OCI-LY3 (cell line): ENCODE measurements at regions not wholly inside any gene's neighbourhood (a gene's known extent, or its start where the extent isn't known, plus 50 kb on each side); places are given as distances from the start of the nearest gene placed in this dataset.

ENCODE experiments used
- H2AFZ ChIP-seq: fragments of 200-600, 300-600 bp; shearing (Covaris generic); 2 replicates; pipeline ENCODE4 v1.6.0; 2014; ENCODE audit warnings: antibody characterized with exemption, low read depth, low read length
- H3K27ac ChIP-seq: fragments of 200-600, 300-600 bp; sonication (generic); 2 replicates; pipeline ENCODE4 v1.5.1; 2014; ENCODE audit warnings: mild to moderate bottlenecking, low read length, moderate library complexity, mixed read lengths
- H3K27me3 ChIP-seq: fragments of 200-600, 300-600 bp; sonication (generic); 2 replicates; pipeline ENCODE4 v1.6.1; 2014; ENCODE audit warnings: low read depth, low read length, mixed read lengths
- H3K36me3 ChIP-seq: fragments of 200-600, 300-600 bp; sonication (generic); replicated peaks from 2 replicates; pipeline ENCODE3; 2014; ENCODE audit warnings: low read depth, low read length, mixed read lengths
- H3K4me1 ChIP-seq: fragments of 300-600, 200-600 bp; sonication (generic); 2 replicates; pipeline ENCODE4 v1.6.1; 2014; ENCODE audit warnings: low read length, mixed read lengths
- H3K4me2 ChIP-seq: fragments of 200-600, 300-600 bp; sonication (generic); 2 replicates; pipeline ENCODE4 v1.6.1; 2014; ENCODE audit warnings: low read length, mixed read lengths
- H3K4me3 ChIP-seq: fragments of 300-600, 200-600 bp; sonication (generic); 2 replicates; pipeline ENCODE4 v1.5.1; 2014; ENCODE audit warnings: antibody characterized with exemption, mild to moderate bottlenecking, low read length, moderate library complexity
- H3K79me2 ChIP-seq: fragments of 300-600, 200-600 bp; shearing (Covaris generic); 2 replicates; pipeline ENCODE4 v1.6.1; 2014; ENCODE audit warnings: mild to moderate bottlenecking, low read length, mixed read lengths
- H3K9ac ChIP-seq: fragments of 300-600, 200-600 bp; shearing (Covaris generic); 2 replicates; pipeline ENCODE4 v1.6.0; 2014; ENCODE audit warnings: mild to moderate bottlenecking, low read length, moderate library complexity
- H3K9me3 ChIP-seq: fragments of 200-600, 300-600 bp; shearing (Covaris generic); 2 replicates; pipeline ENCODE4 v1.6.1; 2014; ENCODE audit warnings: low read length, mixed read lengths; ENCODE audit not compliant: insufficient read depth
- H4K20me1 ChIP-seq: fragments of 200-600, 300-600 bp; sonication (generic); 2 replicates; pipeline ENCODE4 v1.6.1; 2016; ENCODE audit warnings: low read length, mixed read lengths; ENCODE audit not compliant: insufficient read depth
- CTCF ChIP-seq: fragments of 200-600, 300-600 bp; sonication (generic); IDR thresholded peaks from 2 replicates; pipeline ENCODE4 v1.5.1; 2014; ENCODE audit warnings: antibody characterized with exemption, low read length, low read depth
- EZH2phosphoT487 ChIP-seq: fragments of 200-600 bp; shearing (Covaris generic); IDR thresholded peaks from 2 replicates; pipeline ENCODE4 v1.6.1; 2018; ENCODE audit warnings: antibody characterized with exemption, mixed run types, low read depth

DNA sequence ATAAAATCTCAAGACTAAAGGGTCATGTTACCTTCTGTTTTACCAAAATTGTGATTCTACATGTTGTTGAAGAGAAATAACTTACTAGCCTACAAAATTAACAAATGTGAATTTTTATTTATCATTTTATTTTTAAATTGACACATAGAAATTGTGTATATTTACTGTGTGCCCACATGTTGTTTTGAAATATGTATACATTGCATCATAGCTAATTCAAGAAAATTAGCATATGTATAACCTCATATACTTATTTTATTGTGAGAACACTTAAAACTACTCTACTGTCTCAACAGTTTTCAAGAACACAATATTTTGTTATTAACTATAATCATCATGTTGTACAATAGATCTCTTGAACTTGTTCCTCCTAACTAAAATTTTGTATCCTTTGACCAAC lies 177.8 kb downstream of the EPM2A start:
- Histone ChIP-seq H3K27me3 (no peaks in the 10 kb centered on the region), H3K9me3 (no peaks in the 10 kb centered on the region), H3K4me2 (no peak overlapping the region), H3K4me3 (no peak overlapping the region), H3K36me3 (no peaks in the 10 kb centered on the region), H3K4me1 (no peaks in the 10 kb centered on the region), H3K9ac (no peak overlapping the region), H3K27ac (no peak overlapping the region), H4K20me1 (no peaks in the 10 kb centered on the region), H2AFZ (no peak overlapping the region), H3K79me2 (no peaks in the 10 kb centered on the region)
- TF ChIP-seq CTCF (no peak), EZH2phosphoT487 (no peak)

DNA sequence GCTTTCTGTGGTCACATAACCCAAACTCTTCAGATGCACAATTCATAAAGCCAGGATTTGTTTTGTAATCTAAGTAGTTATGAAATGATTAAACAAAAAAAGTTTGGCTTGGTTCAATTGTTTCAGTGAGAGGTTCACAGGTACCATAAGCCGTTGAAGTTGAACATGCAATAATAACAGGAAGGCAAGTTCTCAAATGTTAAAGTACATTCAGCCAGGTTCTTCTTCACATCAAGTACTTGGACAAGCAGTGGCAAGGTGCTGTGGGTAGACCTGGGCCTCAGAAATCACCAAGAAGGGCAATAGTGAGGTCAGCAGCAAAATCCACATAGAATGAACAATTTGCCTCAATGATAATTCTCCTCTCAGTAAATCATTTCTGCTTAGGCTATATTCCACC lies 175.5 kb downstream of the EPM2A start:
- TF ChIP-seq CTCF (no peak), EZH2phosphoT487 (no peak)
- H3K79me2 ChIP-seq: no peaks in the 10 kb centered on the region
- no peak overlapping the region for H3K9ac ChIP-seq
- no peak overlapping the region for H2AFZ ChIP-seq
- no peaks in the 10 kb centered on the region for H3K36me3 ChIP-seq
- no peaks in the 10 kb centered on the region for H4K20me1 ChIP-seq
- no peak overlapping the region for H3K4me2 ChIP-seq
- H3K27me3 ChIP-seq: no peaks in the 10 kb centered on the region
- no peak overlapping the region for H3K27ac ChIP-seq
- no peaks in the 10 kb centered on the region for H3K9me3 ChIP-seq
- H3K4me1 ChIP-seq: no peaks in the 10 kb centered on the region
- H3K4me3 ChIP-seq: no peak overlapping the region

DNA sequence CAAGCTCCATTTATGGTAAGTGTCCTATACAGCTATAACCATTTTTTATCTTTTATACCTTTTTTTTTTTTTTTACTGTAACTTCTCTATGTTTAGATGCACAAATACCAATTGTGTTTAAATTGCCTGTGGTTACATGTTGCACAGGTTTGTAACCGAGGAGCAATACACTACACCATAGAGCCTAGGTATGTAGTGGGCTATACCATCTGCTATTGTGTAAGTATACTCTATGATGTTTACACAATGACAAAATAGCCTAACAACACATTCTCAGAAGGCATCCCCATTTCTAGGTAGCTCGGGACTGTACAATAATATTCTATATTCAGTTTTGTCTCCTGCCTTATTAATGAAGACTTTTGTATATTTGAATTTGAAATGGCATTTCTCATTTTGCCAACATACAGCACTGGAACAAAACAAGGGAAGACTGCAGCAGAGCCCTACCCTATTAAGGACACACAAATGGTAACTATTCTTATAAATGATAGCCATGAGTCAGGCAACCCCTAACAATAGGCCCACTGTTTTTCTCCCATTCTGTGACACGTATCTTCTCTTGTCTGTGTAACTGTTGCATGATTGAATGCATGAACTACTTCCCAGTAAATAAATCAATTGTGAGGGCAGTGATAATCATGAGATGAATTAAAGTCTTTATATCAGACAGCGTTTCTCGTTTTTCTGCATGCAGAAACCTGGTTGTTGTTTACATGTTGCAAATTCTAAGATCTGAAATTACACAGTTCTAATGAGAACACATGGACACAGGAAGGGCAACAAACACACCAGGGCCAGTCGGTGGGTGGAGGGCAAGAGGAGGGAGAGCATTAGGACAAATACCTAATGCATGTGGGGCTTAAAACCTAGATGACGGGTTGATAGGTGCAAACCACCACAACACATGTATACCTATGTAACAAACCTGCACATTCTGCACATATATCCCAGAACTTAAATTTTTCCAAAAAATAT lies 173.9 kb downstream of the EPM2A start:
- H2AFZ ChIP-seq: no peak overlapping the region
- no peak overlapping the region for H3K27ac ChIP-seq
- H3K79me2 ChIP-seq: no peaks in the 10 kb centered on the region

More for the DNA sequence above, 173.9 kb downstream of the EPM2A start:
- no peaks in the 10 kb centered on the region for H3K27me3 ChIP-seq
- H3K9me3 ChIP-seq: no peaks in the 10 kb centered on the region
- TF ChIP-seq CTCF (no peak), EZH2phosphoT487 (no peak)
- H3K9ac ChIP-seq: no peak overlapping the region
- H3K36me3 ChIP-seq: no peaks in the 10 kb centered on the region
- peaks cover 7% of the 10 kb centered on the region; the same call in 1 of the 2 replicates for H3K4me1 ChIP-seq
- H3K4me2 ChIP-seq: no peak overlapping the region
- H3K4me3 ChIP-seq: no peak overlapping the region
- H4K20me1 ChIP-seq: no peaks in the 10 kb centered on the region
